ENCODE measurements at regions not wholly inside any gene's neighbourhood (a gene's known extent, or its start where the extent isn't known, plus 50 kb on each side); places are given as distances from the start of the nearest gene placed in this dataset.

DNA sequence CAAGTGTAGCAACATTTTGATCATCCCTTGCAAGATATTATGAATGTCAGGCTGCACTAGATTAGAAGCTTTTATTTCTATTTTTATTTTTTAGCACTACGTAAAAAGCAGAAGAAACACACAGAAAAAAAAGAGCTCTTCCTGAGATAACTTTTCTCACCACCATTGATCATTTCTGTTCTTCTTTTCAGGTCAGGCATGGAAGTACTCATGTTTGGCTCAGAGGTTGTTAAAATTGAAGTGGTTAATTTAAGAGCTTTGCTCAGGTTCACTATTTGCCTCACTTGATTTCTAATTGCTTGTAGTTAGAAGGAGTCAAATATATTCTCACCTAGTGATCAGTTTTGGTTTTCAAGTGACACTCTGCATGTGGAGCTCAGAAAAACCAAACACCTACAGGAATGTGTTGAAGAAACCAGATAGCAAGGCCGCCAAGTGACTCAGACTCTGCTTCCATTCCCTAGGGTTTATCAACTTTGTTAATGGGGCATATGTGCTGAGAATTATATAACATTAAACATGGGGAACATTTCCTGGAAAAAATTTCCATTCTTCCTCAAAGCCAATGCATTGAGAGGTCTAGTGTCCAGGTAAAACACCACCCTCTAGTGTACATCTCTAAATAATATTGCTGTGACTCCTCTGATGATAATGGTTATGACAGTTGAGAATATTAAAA is 679.8 kb downstream of the CETN3 start:
- in situ Hi-C loops (cut with MboI; ENCODE audit: low pct_unique_long_range_greater_than_20kb, low sequenced_read_pairs): no loop called here
- peak; percentile 20 for DNase-seq

DNA sequence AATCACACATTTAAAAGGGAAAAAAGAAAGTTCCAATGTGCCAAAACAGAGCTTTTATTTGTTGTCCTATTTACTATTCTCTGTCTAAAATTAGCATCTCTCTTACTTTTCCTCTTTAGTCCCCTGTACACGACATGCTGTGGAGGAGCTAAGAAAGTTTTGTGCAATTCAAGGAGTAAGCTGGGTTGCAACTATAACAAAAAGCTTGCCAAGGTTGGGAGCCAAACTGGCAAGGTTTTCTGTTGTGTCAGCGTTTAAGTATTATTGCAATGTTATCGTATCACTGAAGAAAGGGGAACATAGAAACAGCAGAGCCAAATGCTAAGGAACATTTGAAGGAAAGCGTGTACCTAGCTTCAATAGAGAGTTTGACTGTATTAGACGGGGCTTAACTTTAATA is 680.8 kb downstream of the CETN3 start:
- no peak for DNase-seq
- in situ Hi-C loops (cut with MboI; ENCODE audit: low pct_unique_long_range_greater_than_20kb, low sequenced_read_pairs): no loop called here

DNA sequence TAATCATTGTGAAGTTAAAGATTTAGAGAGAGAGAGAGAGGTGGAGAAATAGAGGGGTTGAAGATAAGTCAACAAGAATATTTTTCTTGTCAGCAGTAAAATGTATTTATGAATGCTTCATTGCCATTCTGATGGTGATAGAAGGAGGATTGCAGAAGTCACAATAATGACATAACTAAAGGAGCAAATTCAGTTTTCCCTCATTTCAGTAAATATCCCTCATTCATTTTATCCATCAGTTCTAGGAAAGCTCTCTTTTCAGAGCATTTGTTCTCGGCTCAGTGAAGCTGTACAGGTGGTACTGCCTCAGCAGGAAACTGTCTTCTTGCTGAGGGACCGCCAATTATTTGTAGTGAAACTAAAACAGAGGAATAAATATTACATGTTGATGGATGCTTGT is 681.4 kb downstream of the CETN3 start:
- no peak for DNase-seq
- in situ Hi-C loops (cut with MboI; ENCODE audit: low pct_unique_long_range_greater_than_20kb, low sequenced_read_pairs): no loop called here

DNA sequence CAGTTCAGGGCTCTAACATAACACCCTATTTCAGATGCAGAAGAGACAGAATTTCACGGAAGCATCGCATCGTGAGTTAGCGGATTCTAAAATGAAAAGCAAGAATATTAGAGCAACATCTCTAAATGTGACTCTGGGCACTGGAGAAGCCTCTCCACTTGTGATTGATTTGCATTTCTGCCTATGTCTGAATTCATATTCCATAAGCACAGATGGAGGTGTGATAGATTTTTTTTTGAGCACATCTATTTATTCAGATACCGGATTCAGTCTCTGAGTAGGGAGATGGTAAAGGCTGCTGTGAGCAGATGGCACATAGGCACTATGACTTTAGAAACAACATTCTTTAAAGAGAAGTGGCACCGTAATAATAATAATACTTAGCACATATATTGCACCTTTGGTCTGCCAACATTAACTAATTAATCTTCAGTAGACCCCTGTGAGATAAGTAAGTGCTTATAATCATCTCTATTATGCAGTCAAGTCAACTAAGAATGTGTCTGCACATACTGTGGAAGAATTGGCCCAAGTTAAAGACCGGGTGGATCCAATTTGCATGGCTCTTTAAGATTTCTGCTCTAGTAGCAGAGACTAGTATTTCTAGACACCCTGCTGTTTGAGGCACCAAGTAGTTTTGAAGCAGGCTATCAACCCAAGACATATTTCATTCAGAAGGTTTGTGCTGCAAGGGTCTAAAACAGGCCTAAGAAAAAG is 685.0 kb downstream of the CETN3 start:
- no peak for DNase-seq
- in situ Hi-C loops (cut with MboI; ENCODE audit: low pct_unique_long_range_greater_than_20kb, low sequenced_read_pairs): no loop called here

DNA sequence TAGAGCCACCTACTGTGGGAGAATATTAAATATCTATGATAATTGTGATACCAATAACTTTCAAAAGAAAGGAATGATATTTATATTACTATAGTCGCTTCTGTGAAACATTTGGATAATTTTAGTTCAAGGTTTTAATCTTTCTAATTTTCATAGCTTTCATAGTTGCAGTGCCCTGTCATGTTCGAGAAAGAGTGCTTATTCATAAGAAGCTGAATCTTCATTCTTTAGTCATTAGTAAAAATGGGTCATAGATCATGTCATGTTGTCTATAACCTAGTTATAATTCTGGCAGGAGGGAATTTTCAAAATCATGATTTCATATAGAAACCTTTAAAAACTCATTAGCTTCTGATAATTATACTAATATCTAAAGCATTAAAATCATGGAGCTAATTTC is 685.6 kb downstream of the CETN3 start:
- in situ Hi-C loops (cut with MboI; ENCODE audit: low pct_unique_long_range_greater_than_20kb, low sequenced_read_pairs): no loop called here
- no peak for DNase-seq

DNA sequence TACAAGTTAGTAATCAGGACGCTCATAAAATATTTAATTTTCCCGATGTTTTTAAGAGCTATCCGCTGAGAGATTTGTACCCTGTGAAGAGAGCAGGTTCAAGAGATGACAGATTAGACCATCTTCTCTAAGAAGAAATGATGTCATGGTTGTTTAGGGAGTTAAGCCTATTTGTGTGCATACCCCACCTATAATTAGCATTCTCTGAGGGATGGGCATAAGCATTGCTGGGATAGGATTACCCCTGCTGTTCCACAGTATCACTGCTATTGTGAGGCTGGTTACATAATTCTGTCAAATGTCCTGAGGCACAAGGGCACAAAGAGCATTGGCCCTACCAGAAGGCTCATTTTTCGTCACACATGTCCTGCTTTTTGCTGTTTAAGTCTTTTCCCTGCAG is 687.0 kb downstream of the CETN3 start:
- no peak for DNase-seq
- in situ Hi-C loops (cut with MboI; ENCODE audit: low pct_unique_long_range_greater_than_20kb, low sequenced_read_pairs): no loop called here

DNA sequence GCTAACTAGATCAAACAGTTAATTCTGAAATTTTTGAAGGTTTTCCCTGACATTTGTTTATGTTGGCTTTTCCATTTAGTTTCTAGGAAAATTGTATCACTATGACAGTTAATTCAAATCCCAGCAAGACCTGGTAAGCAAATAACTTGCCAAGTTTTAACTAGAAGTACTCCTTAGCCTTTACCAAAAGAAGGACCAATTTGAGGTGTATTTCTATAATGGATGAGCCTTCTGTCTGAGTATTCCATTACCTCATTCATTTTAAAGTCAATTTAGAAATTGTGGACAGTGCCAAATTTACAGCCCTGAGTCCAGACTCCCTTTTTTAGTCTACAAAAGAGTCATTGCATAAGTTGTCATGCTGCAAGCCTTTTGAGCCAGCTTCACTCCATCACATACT is 687.6 kb downstream of the CETN3 start:
- in situ Hi-C loops (cut with MboI; ENCODE audit: low pct_unique_long_range_greater_than_20kb, low sequenced_read_pairs): no loop called here
- DNase-seq: no peak

DNA sequence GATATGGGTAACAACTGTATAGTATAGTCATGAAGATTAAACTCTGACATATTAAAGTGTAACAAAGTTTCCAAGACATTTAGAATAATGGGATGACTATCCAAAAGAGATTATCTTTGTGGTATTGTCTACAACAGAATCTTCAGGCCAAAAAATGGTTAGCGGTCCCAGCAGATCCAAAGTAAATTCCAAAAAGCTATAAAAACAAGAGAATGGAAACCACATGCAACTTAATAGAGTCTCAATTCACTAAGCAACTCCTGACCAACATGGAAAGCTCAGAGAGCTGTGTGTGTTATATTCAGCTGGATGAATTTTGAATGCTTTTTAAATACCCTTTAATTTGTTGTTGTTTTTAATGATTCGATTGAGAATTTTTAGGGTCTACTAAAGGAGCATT is 688.2 kb downstream of the CETN3 start:
- in situ Hi-C loops (cut with MboI; ENCODE audit: low pct_unique_long_range_greater_than_20kb, low sequenced_read_pairs): no loop called here
- no peak for DNase-seq

DNA sequence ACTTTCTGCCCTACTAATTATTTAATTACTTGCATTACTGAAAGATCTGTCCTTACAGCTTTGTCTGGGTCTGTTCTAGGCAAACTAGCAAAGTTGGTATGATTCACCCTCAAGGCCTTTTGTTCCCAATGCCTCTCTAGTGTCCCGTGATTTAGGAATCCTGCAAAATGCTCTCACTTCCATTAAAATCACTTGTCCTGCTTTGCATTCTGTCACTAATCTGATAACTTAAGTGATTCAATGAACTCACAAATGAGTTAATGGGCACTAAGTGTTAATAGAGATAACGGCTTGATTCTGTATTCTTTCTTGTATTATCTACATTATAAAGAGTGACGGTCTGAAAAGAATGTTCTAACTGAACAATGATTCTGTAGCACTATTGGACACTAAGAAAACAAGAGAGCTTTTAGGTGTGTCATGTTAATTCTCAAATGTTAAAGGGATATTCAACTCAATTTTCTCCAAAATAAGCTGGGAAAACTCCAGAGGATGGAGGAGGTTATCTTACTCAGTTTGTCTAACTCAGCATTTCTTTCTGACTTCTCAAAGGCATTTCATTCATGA is 697.3 kb downstream of the CETN3 start:
- in situ Hi-C loops (cut with MboI; ENCODE audit: low pct_unique_long_range_greater_than_20kb, low sequenced_read_pairs): no loop called here
- no peak for DNase-seq

DNA sequence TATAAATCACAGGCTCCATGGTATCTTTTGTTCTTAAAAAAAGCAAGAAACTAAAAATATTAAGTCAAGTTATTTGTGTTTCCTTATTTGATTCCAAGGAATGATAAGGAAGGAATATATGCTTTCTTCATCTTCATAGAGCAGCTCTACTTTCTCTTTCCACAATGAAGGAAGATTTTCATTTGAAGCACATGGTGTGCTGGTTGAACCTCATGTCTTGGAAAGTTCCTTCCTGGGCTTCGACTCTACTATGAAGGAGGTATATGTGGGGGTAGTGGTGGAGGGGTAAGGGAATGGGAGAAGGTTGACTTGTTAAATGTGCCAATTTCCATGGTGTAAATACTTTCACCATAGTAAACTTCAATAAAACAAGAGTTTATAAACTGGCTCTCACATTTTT is 698.0 kb downstream of the CETN3 start:
- in situ Hi-C loops (cut with MboI; ENCODE audit: low pct_unique_long_range_greater_than_20kb, low sequenced_read_pairs): no loop called here
- no peak for DNase-seq

DNA sequence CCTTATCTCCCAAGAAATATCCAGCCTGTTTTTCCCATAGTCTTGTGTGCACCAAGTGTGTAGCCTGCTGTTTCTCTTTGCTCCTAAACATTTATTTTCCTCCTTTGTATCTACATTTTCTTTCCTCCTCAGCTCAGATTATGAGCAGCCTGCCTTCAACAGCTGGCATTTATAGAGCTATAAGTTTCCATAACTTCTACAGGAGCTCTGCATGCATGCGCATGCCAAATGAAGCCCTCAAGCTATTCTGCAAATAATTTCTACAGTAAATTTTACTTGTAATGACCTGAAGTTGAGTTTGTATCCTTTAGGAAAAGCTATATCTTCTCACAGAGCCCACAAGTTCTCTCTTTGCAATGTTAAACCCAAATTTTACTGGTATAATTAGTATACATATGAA is 699.5 kb downstream of the CETN3 start:
- in situ Hi-C loops (cut with MboI; ENCODE audit: low pct_unique_long_range_greater_than_20kb, low sequenced_read_pairs): no loop called here
- DNase-seq: no peak

DNA sequence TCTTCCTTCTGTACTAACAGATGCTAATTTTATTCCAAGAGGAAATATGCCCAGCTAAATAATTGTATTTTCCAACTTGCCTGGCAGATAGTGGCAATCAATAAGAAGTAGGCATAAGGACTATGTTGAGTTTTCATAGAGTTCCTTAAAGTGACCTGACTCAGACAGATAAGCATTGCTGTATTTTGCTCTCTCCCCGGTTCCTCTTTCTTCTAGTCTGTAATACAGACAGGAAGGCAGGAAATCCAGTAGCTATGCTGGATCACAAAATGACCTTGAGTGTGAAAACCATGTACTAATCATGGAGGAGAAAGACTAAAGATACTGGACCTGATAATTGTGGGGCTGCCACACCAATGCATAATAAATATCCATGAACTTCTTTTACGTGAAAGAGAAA is 701.7 kb downstream of the CETN3 start:
- in situ Hi-C loops (cut with MboI; ENCODE audit: low pct_unique_long_range_greater_than_20kb, low sequenced_read_pairs): no loop called here
- DNase-seq: peak; percentile 67

DNA sequence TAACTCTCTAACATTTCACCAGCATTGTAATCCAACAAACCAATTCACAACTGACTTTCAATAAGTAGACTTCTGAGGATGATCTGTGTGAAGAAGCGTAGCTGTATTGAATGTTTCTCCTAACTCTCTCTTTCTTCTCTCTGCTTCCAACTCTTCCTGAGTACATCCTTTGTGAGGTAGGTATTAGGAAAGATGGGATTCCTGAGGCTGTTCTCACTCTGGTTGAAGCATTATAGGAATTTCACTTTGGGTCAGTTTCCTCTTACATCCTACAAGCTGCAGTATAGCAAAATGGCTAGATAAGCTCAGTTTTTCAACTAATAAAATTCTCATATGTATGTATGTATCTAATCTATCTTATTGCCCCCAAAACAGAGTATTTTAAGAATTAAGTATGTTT is 702.8 kb downstream of the CETN3 start:
- DNase-seq: no peak
- in situ Hi-C loops (cut with MboI; ENCODE audit: low pct_unique_long_range_greater_than_20kb, low sequenced_read_pairs): no loop called here

DNA sequence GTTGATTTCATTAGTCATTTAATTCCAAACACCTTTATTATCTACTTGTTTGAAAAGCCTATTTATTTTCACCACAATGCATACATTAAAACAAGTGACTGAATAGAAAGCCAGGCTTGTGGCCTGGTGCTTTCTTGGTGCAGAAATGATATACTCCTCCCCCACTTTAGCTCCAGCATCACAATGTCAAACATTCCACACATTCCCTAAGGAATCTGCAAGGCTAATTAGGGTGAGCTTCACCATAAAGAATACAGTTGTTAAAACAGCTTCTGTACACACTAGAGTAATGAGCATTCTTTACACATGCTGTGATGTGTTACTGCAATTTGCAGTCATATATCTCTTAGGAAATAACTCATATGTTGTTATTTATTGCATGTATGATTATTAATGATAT is 705.7 kb downstream of the CETN3 start:
- no peak for DNase-seq
- in situ Hi-C loops (cut with MboI; ENCODE audit: low pct_unique_long_range_greater_than_20kb, low sequenced_read_pairs): no loop called here

DNA sequence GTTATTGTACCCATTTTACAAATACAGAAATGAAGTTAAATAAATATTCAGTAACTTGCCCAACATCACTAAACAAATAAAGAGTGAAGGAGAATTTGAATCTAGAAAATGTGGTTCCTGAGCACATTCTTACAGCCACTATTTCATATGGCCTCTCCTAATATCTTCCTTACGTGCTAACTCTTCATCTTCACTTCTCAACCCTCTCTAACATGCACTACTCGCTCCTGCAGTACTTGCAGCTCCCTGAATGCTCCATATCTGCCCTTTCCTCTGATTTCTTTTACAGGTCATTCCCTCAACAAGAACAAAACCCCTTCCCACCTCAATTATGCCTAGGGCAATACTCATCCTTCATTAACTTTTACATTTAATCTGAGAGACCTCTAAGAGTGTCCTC is 711.5 kb downstream of the CETN3 start:
- no peak for DNase-seq
- in situ Hi-C loops (cut with MboI; ENCODE audit: low pct_unique_long_range_greater_than_20kb, low sequenced_read_pairs): no loop called here

DNA sequence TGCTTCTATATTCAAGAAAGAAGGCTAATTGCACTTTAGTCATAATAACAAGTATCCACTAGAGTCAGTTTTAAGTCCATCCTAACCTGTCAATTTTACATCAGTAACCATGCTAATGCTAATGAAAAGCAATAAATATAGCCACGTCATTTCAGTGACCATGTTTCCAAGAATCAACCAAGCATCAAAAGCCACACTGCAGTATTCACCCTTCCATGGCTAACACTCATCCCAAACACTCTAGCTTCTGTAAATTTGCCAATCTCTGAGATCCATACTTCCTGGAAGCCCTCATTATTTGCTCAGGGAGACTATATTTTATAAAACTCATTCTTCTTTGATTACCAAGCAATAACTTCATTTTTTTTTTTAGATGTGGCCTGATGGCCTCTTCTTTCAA is 712.0 kb downstream of the CETN3 start:
- in situ Hi-C loops (cut with MboI; ENCODE audit: low pct_unique_long_range_greater_than_20kb, low sequenced_read_pairs): no loop called here
- no peak for DNase-seq

DNA sequence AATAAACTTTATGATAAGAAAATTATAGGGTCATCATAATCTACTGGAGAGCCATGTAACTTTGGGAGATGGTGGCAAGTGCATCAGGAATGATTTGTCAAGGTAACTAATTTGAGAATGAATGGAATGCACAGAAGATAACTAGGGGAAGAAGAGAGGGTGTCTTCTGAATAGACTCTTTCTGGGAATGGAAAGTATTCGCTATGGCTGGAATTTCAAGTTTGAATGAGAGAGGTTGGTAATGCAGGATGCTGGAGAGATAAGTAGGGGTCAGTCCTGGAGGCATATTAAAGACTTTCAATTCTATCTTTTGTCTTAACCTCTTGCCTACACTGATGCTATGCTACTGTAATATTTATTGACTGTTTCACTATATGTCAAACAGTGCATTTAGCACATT is 714.2 kb downstream of the CETN3 start:
- in situ Hi-C loops (cut with MboI; ENCODE audit: low pct_unique_long_range_greater_than_20kb, low sequenced_read_pairs): no loop called here
- DNase-seq: no peak

DNA sequence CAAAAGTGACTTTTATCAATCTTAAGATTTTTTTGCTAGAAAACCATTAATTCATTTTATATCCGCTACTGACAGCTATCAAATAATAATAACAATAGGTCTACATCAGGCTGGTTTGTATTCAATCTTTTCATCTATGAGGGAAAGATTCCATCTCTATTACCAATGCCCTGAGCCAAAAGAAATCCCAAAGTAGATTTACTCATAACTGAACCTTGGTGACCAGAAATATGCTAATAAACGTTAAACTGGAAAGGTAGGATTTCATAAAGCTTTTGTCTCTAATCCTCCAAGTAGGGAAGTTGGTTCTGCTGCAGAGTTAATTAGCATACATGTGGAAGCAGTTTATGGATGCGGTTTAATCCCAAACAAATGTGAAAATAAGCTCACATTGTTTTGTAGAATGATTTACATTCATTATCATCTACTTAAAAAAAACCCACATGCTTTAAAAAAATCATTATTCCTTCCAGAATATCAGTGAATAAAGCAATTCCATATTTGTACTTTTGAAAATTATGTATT is 715.5 kb downstream of the CETN3 start:
- in situ Hi-C loops (cut with MboI; ENCODE audit: low pct_unique_long_range_greater_than_20kb, low sequenced_read_pairs): no loop called here
- DNase-seq: no peak

DNA sequence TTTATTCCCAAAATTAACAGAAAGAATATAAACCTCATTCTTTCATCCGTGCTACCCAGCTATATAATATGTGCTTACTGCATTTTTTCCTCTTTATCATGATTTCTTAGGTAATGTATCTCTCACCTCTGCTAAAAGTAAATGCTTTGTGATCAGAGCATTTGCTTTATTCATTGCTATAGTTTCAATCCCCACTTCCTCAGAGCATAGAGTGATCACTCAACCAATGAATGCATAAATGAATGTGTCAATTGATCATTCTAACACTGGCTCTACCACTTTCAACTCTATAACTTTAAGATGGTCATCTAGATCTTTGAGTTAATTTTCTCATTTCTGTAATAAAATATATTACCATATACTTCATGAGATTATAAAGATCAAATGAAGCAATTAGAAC is 719.2 kb downstream of the CETN3 start:
- in situ Hi-C loops (cut with MboI; ENCODE audit: low pct_unique_long_range_greater_than_20kb, low sequenced_read_pairs): no loop called here
- no peak for DNase-seq

DNA sequence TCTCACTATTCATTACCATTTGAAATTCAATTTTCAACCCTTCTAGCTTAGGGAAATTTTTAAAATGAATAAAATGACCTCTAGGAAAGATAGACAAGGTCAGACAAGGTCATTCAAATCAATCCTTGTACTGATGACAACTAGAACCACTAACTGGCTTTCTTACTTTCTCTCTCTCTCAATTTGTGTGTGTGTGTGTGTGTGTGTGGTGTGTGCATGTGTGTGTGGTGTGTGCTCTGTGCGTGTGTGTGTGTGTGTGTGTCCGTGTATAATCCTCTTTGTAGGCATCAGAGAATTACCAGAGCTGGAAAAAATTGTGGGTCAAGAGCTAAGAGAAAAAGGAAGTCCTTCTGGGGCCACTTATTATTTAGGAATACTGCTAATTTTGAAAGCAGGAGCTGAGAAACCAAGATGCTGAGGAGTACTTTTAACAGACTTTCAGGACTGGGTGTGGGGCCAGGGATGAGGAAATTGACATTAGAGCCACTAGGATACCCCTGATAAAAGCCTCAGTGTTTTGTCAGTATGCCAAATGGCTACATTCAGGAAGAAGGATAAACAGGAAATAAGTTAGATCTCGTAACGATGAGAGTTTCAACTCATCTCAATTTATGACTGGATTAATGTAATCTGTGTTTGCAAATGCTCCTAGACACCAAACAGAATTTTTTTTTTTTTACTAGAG is 723.3 kb downstream of the CETN3 start:
- peak; percentile 28 for DNase-seq
- in situ Hi-C loops (cut with MboI; ENCODE audit: low pct_unique_long_range_greater_than_20kb, low sequenced_read_pairs): no loop called here
